ENCODE measurements at regions not wholly inside any gene's neighbourhood (a gene's known extent, or its start where the extent isn't known, plus 50 kb on each side); places are given as distances from the start of the nearest gene placed in this dataset.

- no peak for TF ChIP-seq CTCF (IDR thresholded peaks at IDR 0.05; ENCODE audit: poor library complexity, severe bottlenecking)
- DNase-seq (ENCODE audit: low spot score): no peak
- no peak overlapping the region for H3K27ac ChIP-seq (ENCODE audit: poor library complexity, severe bottlenecking)
- peak; percentile 33; the same call in 1 of the 3 replicates for ATAC-seq (ENCODE audit: low read depth)
- H3K9me3 ChIP-seq (ENCODE audit: severe bottlenecking): no peaks in the 10 kb centered on the region
- no peak overlapping the region for H3K4me3 ChIP-seq (ENCODE audit: severe bottlenecking)
- H3K36me3 ChIP-seq (ENCODE audit: low read depth): no peaks in the 10 kb centered on the region
- no peaks in the 10 kb centered on the region for H3K27me3 ChIP-seq (ENCODE audit: insufficient read depth, poor library complexity, severe bottlenecking)
- no peaks in the 10 kb centered on the region for H3K4me1 ChIP-seq (ENCODE audit: insufficient read depth, poor library complexity, severe bottlenecking)
These were observed 211.1 kb upstream of the DAAM1 start for GRCh38 chr14:58977366-58977765.

- Histone ChIP-seq H3K36me3 (ENCODE audit: low read depth) (no peaks in the 10 kb centered on the region), H3K4me1 (ENCODE audit: insufficient read depth, poor library complexity, severe bottlenecking) (no peaks in the 10 kb centered on the region), H3K27me3 (ENCODE audit: insufficient read depth, poor library complexity, severe bottlenecking) (no peaks in the 10 kb centered on the region), H3K27ac (ENCODE audit: poor library complexity, severe bottlenecking) (no peak overlapping the region), H3K9me3 (ENCODE audit: severe bottlenecking) (no peaks in the 10 kb centered on the region), H3K4me3 (ENCODE audit: severe bottlenecking) (no peak overlapping the region)
- ATAC-seq (ENCODE audit: low read depth) (no peak), DNase-seq (ENCODE audit: low spot score) (no peak)
- no peak for TF ChIP-seq CTCF (IDR thresholded peaks at IDR 0.05; ENCODE audit: poor library complexity, severe bottlenecking)
These were observed 210.1 kb upstream of the DAAM1 start for GRCh38 chr14:58978343-58978742.

GRCh38 chr14:58979325-58979724, 209.1 kb upstream of the DAAM1 start:
- Histone ChIP-seq H3K27ac (ENCODE audit: poor library complexity, severe bottlenecking) (no peak overlapping the region), H3K9me3 (ENCODE audit: severe bottlenecking) (no peaks in the 10 kb centered on the region), H3K4me3 (ENCODE audit: severe bottlenecking) (no peak overlapping the region), H3K36me3 (ENCODE audit: low read depth) (no peaks in the 10 kb centered on the region), H3K4me1 (ENCODE audit: insufficient read depth, poor library complexity, severe bottlenecking) (no peaks in the 10 kb centered on the region), H3K27me3 (ENCODE audit: insufficient read depth, poor library complexity, severe bottlenecking) (no peaks in the 10 kb centered on the region)
- ATAC-seq (ENCODE audit: low read depth) (no peak), DNase-seq (ENCODE audit: low spot score) (no peak)
- TF ChIP-seq CTCF (IDR thresholded peaks at IDR 0.05; ENCODE audit: poor library complexity, severe bottlenecking): no peak

GRCh38 chr14:58981840-58982239, 206.6 kb upstream of the DAAM1 start:
- Histone ChIP-seq H3K9me3 (ENCODE audit: severe bottlenecking) (no peaks in the 10 kb centered on the region), H3K4me3 (ENCODE audit: severe bottlenecking) (no peak overlapping the region), H3K27ac (ENCODE audit: poor library complexity, severe bottlenecking) (no peak overlapping the region), H3K4me1 (ENCODE audit: insufficient read depth, poor library complexity, severe bottlenecking) (no peaks in the 10 kb centered on the region), H3K27me3 (ENCODE audit: insufficient read depth, poor library complexity, severe bottlenecking) (no peaks in the 10 kb centered on the region), H3K36me3 (ENCODE audit: low read depth) (no peaks in the 10 kb centered on the region)
- TF ChIP-seq CTCF (IDR thresholded peaks at IDR 0.05; ENCODE audit: poor library complexity, severe bottlenecking): no peak
- ATAC-seq (ENCODE audit: low read depth) (no peak), DNase-seq (ENCODE audit: low spot score) (no peak)

GRCh38 chr14:58985786-58986185, 202.7 kb upstream of the DAAM1 start:
- Histone ChIP-seq H3K9me3 (ENCODE audit: severe bottlenecking) (peaks cover 2% of the 10 kb centered on the region), H3K36me3 (ENCODE audit: low read depth) (no peaks in the 10 kb centered on the region), H3K27me3 (ENCODE audit: insufficient read depth, poor library complexity, severe bottlenecking) (no peaks in the 10 kb centered on the region), H3K4me3 (ENCODE audit: severe bottlenecking) (no peak overlapping the region), H3K4me1 (ENCODE audit: insufficient read depth, poor library complexity, severe bottlenecking) (no peaks in the 10 kb centered on the region), H3K27ac (ENCODE audit: poor library complexity, severe bottlenecking) (no peak overlapping the region)
- TF ChIP-seq CTCF (IDR thresholded peaks at IDR 0.05; ENCODE audit: poor library complexity, severe bottlenecking): no peak
- DNase-seq (ENCODE audit: low spot score): no peak
- ATAC-seq (ENCODE audit: low read depth): no peak

All from RWPE2 (cell line).